SK-N-SH (cell line): ENCODE measurements at regions not wholly inside any gene's neighbourhood (a gene's known extent, or its start where the extent isn't known, plus 50 kb on each side); places are given as distances from the start of the nearest gene placed in this dataset.

Experiments
- CHD2 ChIP-seq: fragments of 150-350 bp; IDR thresholded peaks from 2 replicates; pipeline ENCODE4 v1.6.1; 2018; ENCODE audit warnings: low read length; ENCODE audit not compliant: partially characterized antibody
- EP300 ChIP-seq, 2 experiments: IDR thresholded peaks; 2 replicates each; pipeline versions ENCODE4 v1.4.0 to v1.6.1; 2012; ENCODE audit warnings: borderline replicate concordance in 1 of 2, low read depth in 1 of 2, low read length in 1 of 2
- MEF2A ChIP-seq: IDR thresholded peaks from 2 replicates; pipeline ENCODE4 v1.4.0; 2012; ENCODE audit warnings: low read depth, borderline replicate concordance
- NFIC ChIP-seq: IDR thresholded peaks from 2 replicates; pipeline ENCODE4 v1.4.0; 2012; ENCODE audit warnings: borderline replicate concordance
- RAD21 ChIP-seq: IDR thresholded peaks from 2 replicates; pipeline ENCODE4 v1.6.1; 2012; ENCODE audit warnings: mild to moderate bottlenecking, low read length
- TAF1 ChIP-seq: IDR thresholded peaks from 2 replicates; pipeline ENCODE4 v1.6.1; 2012; ENCODE audit warnings: low read depth, mild to moderate bottlenecking, low read length, moderate library complexity, borderline replicate concordance
- TF ChIP-seq, protein P1 (sequence below): fragments of 200-600 bp; sonication (generic); IDR thresholded peaks from 2 replicates; pipeline ENCODE4 v1.6.1; 2017; ENCODE audit warnings: antibody characterized with exemption, mild to moderate bottlenecking, moderate library complexity
- TF ChIP-seq, protein P2 (sequence below): IDR thresholded peaks from 2 replicates; pipeline ENCODE4; 2012

DNA sequence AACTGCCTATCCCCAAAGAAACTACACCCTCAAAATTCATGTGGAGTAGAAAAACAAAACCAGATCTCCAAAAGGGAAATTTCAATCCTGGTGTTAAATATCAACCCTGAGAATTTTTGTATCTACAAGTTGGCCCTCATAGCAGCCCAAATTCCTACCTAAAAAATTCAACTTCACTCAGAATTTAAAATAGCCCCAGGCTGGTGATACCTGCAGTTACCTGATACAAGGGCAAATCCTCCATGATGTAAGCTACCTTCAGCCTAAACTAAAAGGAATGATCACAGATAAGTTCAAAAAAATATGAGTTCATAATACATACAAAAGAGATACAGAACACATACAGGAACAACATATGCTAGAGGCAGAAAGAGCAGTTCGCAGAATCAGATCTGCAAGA lies 138.4 kb downstream of the HNRNPD start:
- TF ChIP-seq, protein P1, sequence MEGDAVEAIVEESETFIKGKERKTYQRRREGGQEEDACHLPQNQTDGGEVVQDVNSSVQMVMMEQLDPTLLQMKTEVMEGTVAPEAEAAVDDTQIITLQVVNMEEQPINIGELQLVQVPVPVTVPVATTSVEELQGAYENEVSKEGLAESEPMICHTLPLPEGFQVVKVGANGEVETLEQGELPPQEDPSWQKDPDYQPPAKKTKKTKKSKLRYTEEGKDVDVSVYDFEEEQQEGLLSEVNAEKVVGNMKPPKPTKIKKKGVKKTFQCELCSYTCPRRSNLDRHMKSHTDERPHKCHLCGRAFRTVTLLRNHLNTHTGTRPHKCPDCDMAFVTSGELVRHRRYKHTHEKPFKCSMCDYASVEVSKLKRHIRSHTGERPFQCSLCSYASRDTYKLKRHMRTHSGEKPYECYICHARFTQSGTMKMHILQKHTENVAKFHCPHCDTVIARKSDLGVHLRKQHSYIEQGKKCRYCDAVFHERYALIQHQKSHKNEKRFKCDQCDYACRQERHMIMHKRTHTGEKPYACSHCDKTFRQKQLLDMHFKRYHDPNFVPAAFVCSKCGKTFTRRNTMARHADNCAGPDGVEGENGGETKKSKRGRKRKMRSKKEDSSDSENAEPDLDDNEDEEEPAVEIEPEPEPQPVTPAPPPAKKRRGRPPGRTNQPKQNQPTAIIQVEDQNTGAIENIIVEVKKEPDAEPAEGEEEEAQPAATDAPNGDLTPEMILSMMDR: no peak
- TF ChIP-seq RAD21 (no peak), CHD2 (no peak), NFIC (no peak), MEF2A (no peak), TAF1 (no peak), EP300 (IDR thresholded peaks at IDR 0.05; ENCODE audit: borderline replicate concordance in 1 of 2, low read depth in 1 of 2, low read length in 1 of 2) (no peak)
- TF ChIP-seq, protein P2, sequence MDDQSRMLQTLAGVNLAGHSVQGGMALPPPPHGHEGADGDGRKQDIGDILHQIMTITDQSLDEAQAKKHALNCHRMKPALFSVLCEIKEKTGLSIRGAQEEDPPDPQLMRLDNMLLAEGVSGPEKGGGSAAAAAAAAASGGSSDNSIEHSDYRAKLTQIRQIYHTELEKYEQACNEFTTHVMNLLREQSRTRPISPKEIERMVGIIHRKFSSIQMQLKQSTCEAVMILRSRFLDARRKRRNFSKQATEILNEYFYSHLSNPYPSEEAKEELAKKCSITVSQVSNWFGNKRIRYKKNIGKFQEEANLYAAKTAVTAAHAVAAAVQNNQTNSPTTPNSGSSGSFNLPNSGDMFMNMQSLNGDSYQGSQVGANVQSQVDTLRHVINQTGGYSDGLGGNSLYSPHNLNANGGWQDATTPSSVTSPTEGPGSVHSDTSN: no peak
